ENCODE measurements at regions not wholly inside any gene's neighbourhood (a gene's known extent, or its start where the extent isn't known, plus 50 kb on each side); places are given as distances from the start of the nearest gene placed in this dataset.

- TF ChIP-seq CTCF (IDR thresholded peaks at IDR 0.05) (no peak), POLR2A (IDR thresholded peaks at IDR 0.05; ENCODE audit: low read length) (no peak), ELK1 (IDR thresholded peaks at IDR 0.05; ENCODE audit: low read depth, low read length) (no peak), CEBPB (IDR thresholded peaks at IDR 0.05) (no peak), KDM1A (IDR thresholded peaks at IDR 0.05; ENCODE audit: low read depth) (no peak), USF2 (IDR thresholded peaks at IDR 0.05) (no peak), JUN (IDR thresholded peaks at IDR 0.05) (no peak), GATA3 (IDR thresholded peaks at IDR 0.05; ENCODE audit: borderline replicate concordance) (no peak), MAZ (IDR thresholded peaks at IDR 0.05; ENCODE audit: borderline replicate concordance, low read depth, low read length) (no peak), SREBF2 (IDR thresholded peaks at IDR 0.05) (no peak), CHD2 (IDR thresholded peaks at IDR 0.05; ENCODE audit: low read length, partially characterized antibody) (no peak), FOXS1 (CRISPR knock-in tag; IDR thresholded peaks at IDR 0.05) (no peak), RAD21 (conservative IDR thresholded peaks at IDR 0.05 in 1 of 2, IDR thresholded peaks at IDR 0.05 in 1 of 2) (no peak)
These were observed 556.3 kb upstream of the TBX3 start for GRCh38 chr12:115240251-115240650.

Data from A549 (cell line).